Caco-2 (cell line): ENCODE measurements at regions not wholly inside any gene's neighbourhood (a gene's known extent, or its start where the extent isn't known, plus 50 kb on each side); places are given as distances from the start of the nearest gene placed in this dataset.

Experiments
- BruUV-seq: library from RNA; stranded (reverse); fragments of 400-500 nt; replicated peaks from 2 replicates; lab custom pipeline; 2021; lab: Mats Ljungman, UMichigan
- CTCF ChIA-PET: fragments of 300-600 bp; sonication (Branson Sonifier 250); formaldehyde crosslinking; loops from one replicate; lab custom pipeline; 2022; ENCODE audit warnings: antibody characterized with exemption; lab: Charles Lee
- POLR2A ChIA-PET: fragments of 300-600 bp; sonication (Branson Sonifier 250); formaldehyde crosslinking; loops from one replicate; lab custom pipeline; 2022; ENCODE audit warnings: antibody characterized with exemption; lab: Charles Lee
- DNase-seq, 2 experiments: peaks; one replicate each; pipeline versions ENCODE4 v3.0.0 to v3.0.0-alpha.2; 2020 to 2022
- H3K27me3 ChIP-seq: replicated peaks from 2 replicates; pipeline ENCODE4 v1.6.0; 2011; ENCODE audit warnings: low read length; ENCODE audit not compliant: control insufficient read depth, insufficient read depth
- H3K36me3 ChIP-seq: 2 replicates; pipeline ENCODE4 v1.5.1; 2011; ENCODE audit warnings: low read length; ENCODE audit not compliant: control insufficient read depth, insufficient read depth
- H3K4me1 ChIP-seq: fragments of 250-450 bp; sonication (Bioruptor Pico); 2 replicates; pipeline ENCODE4 v1.5.1; 2020; ENCODE audit warnings: mild to moderate bottlenecking
- H3K4me3 ChIP-seq: 2 replicates; pipeline ENCODE4 v1.5.1; 2011; ENCODE audit warnings: low read depth, mild to moderate bottlenecking, control low read depth, low read length
- H3K9me3 ChIP-seq: fragments of 250-450 bp; sonication (Bioruptor Pico); 2 replicates; pipeline ENCODE4 v1.5.1; 2020; ENCODE audit warnings: mild to moderate bottlenecking, moderate library complexity
- H3K27ac Mint-ChIP-seq: one replicate; pipeline ENCODE4 v1.8.0; 2022; ENCODE audit warnings: mixed read lengths; ENCODE audit not compliant: unreplicated experiment
- H3K27me3 Mint-ChIP-seq: one replicate; pipeline ENCODE4 v1.8.0; 2022; ENCODE audit warnings: mixed read lengths; ENCODE audit not compliant: insufficient read depth, unreplicated experiment
- H3K36me3 Mint-ChIP-seq: one replicate; pipeline ENCODE4 v1.8.0; 2022; ENCODE audit warnings: mild to moderate bottlenecking, mixed read lengths; ENCODE audit not compliant: insufficient read depth, unreplicated experiment
- H3K4me1 Mint-ChIP-seq: one replicate; pipeline ENCODE4 v1.8.0; 2022; ENCODE audit warnings: low read depth, mixed read lengths; ENCODE audit not compliant: unreplicated experiment
- H3K4me3 Mint-ChIP-seq: one replicate; pipeline ENCODE4 v1.8.0; 2022; ENCODE audit warnings: mild to moderate bottlenecking, moderate library complexity, mixed read lengths; ENCODE audit not compliant: unreplicated experiment
- H3K9me3 Mint-ChIP-seq: one replicate; pipeline ENCODE4 v1.8.0; 2022; ENCODE audit warnings: mixed read lengths; ENCODE audit not compliant: unreplicated experiment
- CTCF ChIP-seq, 2 experiments: fragments of 200-600 bp in 1 of 2; IDR thresholded peaks; 1 replicate in 1 of 2; 2 replicates in 1 of 2; pipeline versions ENCODE4 v1.5.1 to v1.8.0; 2011 to 2022; ENCODE audit warnings: antibody characterized with exemption in 1 of 2, control low read depth in 1 of 2, inconsistent platforms in 1 of 2, low read depth in 1 of 2, low read length in 1 of 2, mild to moderate bottlenecking in 1 of 2, moderate library complexity in 1 of 2; ENCODE audit not compliant: insufficient read depth in 1 of 2, severe bottlenecking in 1 of 2, unreplicated experiment in 1 of 2
- intact Hi-C: fragments of 100-400 bp; cut with micrococcal nuclease; formaldehyde crosslinking; loops from one replicate; pipeline ENCODE4 v1.10.0; 2022; ENCODE audit not compliant: unreplicated experiment

DNA sequence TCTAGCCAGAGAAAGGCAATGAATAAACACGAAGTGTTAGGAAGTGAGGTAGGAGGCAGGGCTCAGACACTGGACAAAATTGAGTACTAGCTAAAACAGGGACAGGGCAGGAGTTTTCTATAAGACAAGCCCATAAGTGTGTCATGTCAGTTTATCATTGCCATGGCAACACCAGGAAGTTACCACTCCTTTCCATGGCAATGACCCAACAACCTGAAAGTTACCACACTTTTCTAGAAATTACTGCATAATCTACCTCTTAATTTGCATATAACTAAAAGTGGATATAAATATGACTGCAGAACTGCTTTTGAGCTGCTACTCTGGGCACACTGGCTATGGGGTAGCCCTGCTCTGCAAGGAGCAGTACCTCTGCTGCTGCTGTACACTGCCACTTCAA, 442.5 kb upstream of the COX7C start:
- Histone ChIP-seq H3K4me3 (no peak overlapping the region), H3K27me3 (no peaks in the 10 kb centered on the region), H3K4me1 (no peaks in the 10 kb centered on the region), H3K9me3 (no peaks in the 10 kb centered on the region), H3K36me3 (no peaks in the 10 kb centered on the region)
- ChIA-PET POLR2A (no interaction called here), CTCF (no interaction called here)
- Mint-ChIP-seq H3K36me3 (no peaks in the 10 kb centered on the region), H3K9me3 (no peaks in the 10 kb centered on the region), H3K27ac (no peak overlapping the region), H3K4me1 (no peaks in the 10 kb centered on the region), H3K27me3 (no peaks in the 10 kb centered on the region), H3K4me3 (no peak overlapping the region)
- TF ChIP-seq CTCF (IDR thresholded peaks at IDR 0.05; ENCODE audit: insufficient read depth in 1 of 2, low read depth in 1 of 2, low read length in 1 of 2, severe bottlenecking in 1 of 2, unreplicated experiment in 1 of 2) = no peak
- no peak for DNase-seq
- intact Hi-C loops = no loop called here
- no TSS peak for BruUV-seq

GRCh38 chr5:86199287-86199686, 418.5 kb upstream of the COX7C start:
- no peaks in the 10 kb centered on the region for H3K36me3 ChIP-seq
- no peaks in the 10 kb centered on the region for H3K9me3 Mint-ChIP-seq
- TF ChIP-seq CTCF (IDR thresholded peaks at IDR 0.05; ENCODE audit: insufficient read depth in 1 of 2, low read depth in 1 of 2, low read length in 1 of 2, severe bottlenecking in 1 of 2, unreplicated experiment in 1 of 2) = no peak
- H3K27me3 ChIP-seq = no peaks in the 10 kb centered on the region
- no peaks in the 10 kb centered on the region for H3K36me3 Mint-ChIP-seq
- no peaks in the 10 kb centered on the region for H3K4me1 ChIP-seq
- DNase-seq = no peak
- H3K4me1 Mint-ChIP-seq = no peaks in the 10 kb centered on the region
- ChIA-PET CTCF (no interaction called here), POLR2A (no interaction called here)
- intact Hi-C loops = no loop called here
- no peaks in the 10 kb centered on the region for H3K27me3 Mint-ChIP-seq
- no peak overlapping the region for H3K4me3 Mint-ChIP-seq
- H3K4me3 ChIP-seq = no peak overlapping the region
- H3K27ac Mint-ChIP-seq = no peak overlapping the region
- H3K9me3 ChIP-seq = no peaks in the 10 kb centered on the region
- no TSS peak for BruUV-seq

- BruUV-seq = no TSS peak
- Histone ChIP-seq H3K36me3 (no peaks in the 10 kb centered on the region), H3K4me1 (no peaks in the 10 kb centered on the region), H3K4me3 (no peak overlapping the region), H3K9me3 (no peaks in the 10 kb centered on the region), H3K27me3 (no peaks in the 10 kb centered on the region)
- no peaks in the 10 kb centered on the region for H3K36me3 Mint-ChIP-seq
- intact Hi-C loops = no loop called here
- no peak for DNase-seq
- CTCF ChIA-PET = no interaction called here
- POLR2A ChIA-PET = no interaction called here
- no peak for TF ChIP-seq CTCF (IDR thresholded peaks at IDR 0.05; ENCODE audit: insufficient read depth in 1 of 2, low read depth in 1 of 2, low read length in 1 of 2, severe bottlenecking in 1 of 2, unreplicated experiment in 1 of 2)
- peaks cover 9% of the 10 kb centered on the region for H3K9me3 Mint-ChIP-seq
- no peaks in the 10 kb centered on the region for H3K4me1 Mint-ChIP-seq
- H3K27ac Mint-ChIP-seq = no peak overlapping the region
- H3K27me3 Mint-ChIP-seq = no peaks in the 10 kb centered on the region
- no peak overlapping the region for H3K4me3 Mint-ChIP-seq
These were observed 389.6 kb upstream of the COX7C start for GRCh38 chr5:86228147-86228546.
